ENCODE measurements at regions not wholly inside any gene's neighbourhood (a gene's known extent, or its start where the extent isn't known, plus 50 kb on each side); places are given as distances from the start of the nearest gene placed in this dataset.

DNA sequence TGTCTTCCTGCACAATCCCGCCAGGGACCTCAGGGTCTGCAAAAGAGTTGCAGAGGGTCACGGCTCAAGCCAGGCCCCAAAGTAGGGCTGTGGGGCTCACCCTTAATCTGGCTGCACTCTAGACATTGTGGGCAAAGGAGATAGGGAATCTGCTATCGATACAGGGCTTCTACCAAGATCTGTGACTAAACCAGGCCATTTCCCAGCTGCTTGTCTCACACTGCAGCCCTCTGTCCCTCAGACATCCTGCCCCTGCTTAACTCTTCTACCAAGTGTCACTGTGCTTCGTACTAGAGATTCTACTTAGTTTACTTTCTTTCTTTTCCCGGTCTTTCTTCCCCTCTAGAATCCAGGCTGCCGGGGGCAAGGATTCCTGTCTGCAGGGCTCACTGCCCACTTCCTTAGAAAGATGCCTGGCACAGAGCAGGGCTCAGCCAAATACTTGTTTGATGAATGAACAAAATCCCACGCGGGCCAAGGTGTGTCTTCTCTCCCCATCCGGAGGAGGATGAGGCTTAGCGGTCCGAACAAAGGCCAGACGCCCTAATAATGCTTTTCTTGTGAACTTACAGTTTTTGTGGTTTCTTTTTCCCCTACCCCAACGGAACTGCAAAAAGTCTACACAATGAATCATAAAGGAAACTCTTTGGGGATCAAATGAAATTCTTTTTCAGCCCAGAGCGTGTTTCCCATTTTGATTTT lies 61.3 kb upstream of the ANO1 start:
- TF ChIP-seq, protein P1, sequence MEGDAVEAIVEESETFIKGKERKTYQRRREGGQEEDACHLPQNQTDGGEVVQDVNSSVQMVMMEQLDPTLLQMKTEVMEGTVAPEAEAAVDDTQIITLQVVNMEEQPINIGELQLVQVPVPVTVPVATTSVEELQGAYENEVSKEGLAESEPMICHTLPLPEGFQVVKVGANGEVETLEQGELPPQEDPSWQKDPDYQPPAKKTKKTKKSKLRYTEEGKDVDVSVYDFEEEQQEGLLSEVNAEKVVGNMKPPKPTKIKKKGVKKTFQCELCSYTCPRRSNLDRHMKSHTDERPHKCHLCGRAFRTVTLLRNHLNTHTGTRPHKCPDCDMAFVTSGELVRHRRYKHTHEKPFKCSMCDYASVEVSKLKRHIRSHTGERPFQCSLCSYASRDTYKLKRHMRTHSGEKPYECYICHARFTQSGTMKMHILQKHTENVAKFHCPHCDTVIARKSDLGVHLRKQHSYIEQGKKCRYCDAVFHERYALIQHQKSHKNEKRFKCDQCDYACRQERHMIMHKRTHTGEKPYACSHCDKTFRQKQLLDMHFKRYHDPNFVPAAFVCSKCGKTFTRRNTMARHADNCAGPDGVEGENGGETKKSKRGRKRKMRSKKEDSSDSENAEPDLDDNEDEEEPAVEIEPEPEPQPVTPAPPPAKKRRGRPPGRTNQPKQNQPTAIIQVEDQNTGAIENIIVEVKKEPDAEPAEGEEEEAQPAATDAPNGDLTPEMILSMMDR (conservative IDR thresholded peaks at IDR 0.05): no peak
- no CpG with 5 or more reads among the region's 14 CpGs for WGBS (ENCODE audit: extremely low coverage, insufficient read length, low lambda C conversion rate)
- Histone ChIP-seq H2BK120ac (ENCODE audit: low read depth, low read length, poor library complexity, severe bottlenecking) (no peak overlapping the region), H4K20me1 (ENCODE audit: control insufficient read depth, insufficient read depth, insufficient read length) (no peaks in the 10 kb centered on the region), H3K4me2 (ENCODE audit: insufficient read depth, insufficient read length, low read length) (no peak overlapping the region), H2AFZ (ENCODE audit: low read length) (no peak overlapping the region), H4K91ac (ENCODE audit: insufficient read length, low read depth, low read length) (no peak overlapping the region), H2BK12ac (ENCODE audit: insufficient read length, low read depth, low read length) (no peak overlapping the region), H3K79me1 (ENCODE audit: insufficient read depth, low read depth, low read length, poor library complexity, severe bottlenecking) (no peaks in the 10 kb centered on the region), H3T11ph (ENCODE audit: low read length) (no peak overlapping the region), H2BK15ac (ENCODE audit: low read depth, low read length) (no peak overlapping the region), H3K56ac (ENCODE audit: insufficient read length, low read depth, low read length) (no peak overlapping the region), H3K14ac (ENCODE audit: insufficient read depth, low read length) (no peak overlapping the region), H3K23ac (ENCODE audit: insufficient read length, low read depth, low read length) (no peak overlapping the region), H3K79me2 (ENCODE audit: insufficient read depth, low read length) (no peaks in the 10 kb centered on the region), H2AK5ac (ENCODE audit: insufficient read length, low read length) (no peak overlapping the region), H2BK5ac (ENCODE audit: insufficient read length, low read length) (no peak overlapping the region), H3K4ac (ENCODE audit: low read depth, low read length) (no peak overlapping the region), H3K27me3 (ENCODE audit: insufficient read depth, low read length) (no peaks in the 10 kb centered on the region), H3K9ac (ENCODE audit: extremely low read depth, insufficient read length, low read length) (no peak overlapping the region), H3K9me3 (ENCODE audit: control insufficient read depth, low read depth, low read length) (no peaks in the 10 kb centered on the region), H3K23me2 (ENCODE audit: insufficient read length, low read depth, low read length, poor library complexity, severe bottlenecking) (no peaks in the 10 kb centered on the region), H3K18ac (ENCODE audit: insufficient read length, low read depth, low read length) (no peak overlapping the region), H3K27ac (ENCODE audit: insufficient read length, low read depth, low read length) (no peak overlapping the region), H4K5ac (ENCODE audit: insufficient read length, low read depth, low read length) (no peak overlapping the region), H3K4me1 (ENCODE audit: insufficient read depth, low read length) (no peaks in the 10 kb centered on the region), H2BK20ac (ENCODE audit: low read depth, low read length, poor library complexity, severe bottlenecking) (no peak overlapping the region), H4K8ac (replicated peaks; ENCODE audit: insufficient read length, low read depth, low read length) (no peak overlapping the region)
- H3K27me3 Mint-ChIP-seq (ENCODE audit: low read depth): peaks cover 20% of the 10 kb centered on the region
- H3K4me3 Mint-ChIP-seq: no peak overlapping the region
- no peak overlapping the region for H3K27ac Mint-ChIP-seq
- no peaks in the 10 kb centered on the region for H3K9me3 Mint-ChIP-seq
- no peak for DNase-seq
- H3K4me1 Mint-ChIP-seq: peaks cover 0 to 4% of the 10 kb centered on the region in 2 experiments; a peak in 1 of 4 replicates
- H3K36me3 Mint-ChIP-seq (ENCODE audit: insufficient read depth in 1 of 3, low read depth in 3 of 3): no peaks in the 10 kb centered on the region
